CD14-positive monocyte (primary cell): ENCODE measurements at regions not wholly inside any gene's neighbourhood (a gene's known extent, or its start where the extent isn't known, plus 50 kb on each side); places are given as distances from the start of the nearest gene placed in this dataset.

Experiments
- DNase-seq, 3 donors: peaks; one replicate each; pipeline ENCODE4 v3.0.0-alpha.2; 2011 to 2022
- H2AFZ ChIP-seq: 2 replicates; pipeline ENCODE4 v1.6.0; 2012; ENCODE audit warnings: mild to moderate bottlenecking, low read depth, low read length, inconsistent platforms; ENCODE audit not compliant: insufficient read depth, poor library complexity, severe bottlenecking
- H3K27ac ChIP-seq, 2 donors: 1 replicate in 1 of 2; 2 replicates in 1 of 2; pipeline ENCODE4 v1.5.1; 2012 to 2013; ENCODE audit warnings: low read length in 2 of 2, control low read depth in 1 of 2, inconsistent platforms in 1 of 2, low read depth in 1 of 2, mild to moderate bottlenecking in 1 of 2
- H3K27me3 ChIP-seq, 2 donors: one replicate each; pipeline versions ENCODE4 v1.6.0 to v1.6.1; 2011 to 2013; ENCODE audit warnings: low read length in 2 of 2; ENCODE audit not compliant: control insufficient read depth in 2 of 2, insufficient read depth in 2 of 2
- H3K36me3 ChIP-seq, 2 donors: replicated peaks in 1 of 2; 1 replicate in 1 of 2; 2 replicates in 1 of 2; pipeline versions ENCODE4 v1.5.1 to v1.6.1; 2012 to 2013; ENCODE audit warnings: low read length in 2 of 2, control low read depth in 1 of 2, inconsistent platforms in 1 of 2, mild to moderate bottlenecking in 1 of 2; ENCODE audit not compliant: insufficient read depth in 2 of 2, control insufficient read depth in 1 of 2
- H3K4me1 ChIP-seq, 2 donors: 1 replicate in 1 of 2; 2 replicates in 1 of 2; pipeline versions ENCODE4 v1.5.1 to v1.6.1; 2012 to 2013; ENCODE audit warnings: low read length in 2 of 2, control low read depth in 1 of 2, inconsistent platforms in 1 of 2, mild to moderate bottlenecking in 1 of 2, moderate library complexity in 1 of 2; ENCODE audit not compliant: insufficient read depth in 2 of 2, control insufficient read depth in 1 of 2
- H3K4me2 ChIP-seq: replicated peaks from 2 replicates; pipeline ENCODE3; 2012; ENCODE audit warnings: low read length, moderate library complexity, mild to moderate bottlenecking; ENCODE audit not compliant: poor library complexity, severe bottlenecking; ENCODE audit errors: extremely low read depth
- H3K4me3 ChIP-seq, 3 experiments: fragments of 200-600 bp in 1 of 3; sonication (generic) in 1 of 3; replicated peaks in 1 of 3; 1 replicate in 2 of 3; 2 replicates in 1 of 3; pipeline ENCODE4 v1.5.1; 2011 to 2013; ENCODE audit warnings: low read length in 3 of 3, mild to moderate bottlenecking in 3 of 3, control low read depth in 2 of 3, low read depth in 2 of 3, inconsistent platforms in 1 of 3, moderate library complexity in 1 of 3
- H3K79me2 ChIP-seq: 2 replicates; pipeline ENCODE4 v1.6.0; 2012; ENCODE audit warnings: mild to moderate bottlenecking, control low read depth, inconsistent platforms, low read length, moderate library complexity; ENCODE audit not compliant: insufficient read depth
- H3K9ac ChIP-seq: 2 replicates; pipeline ENCODE4 v1.6.0; 2017; ENCODE audit warnings: low read length, mild to moderate bottlenecking; ENCODE audit not compliant: insufficient read depth, poor library complexity, severe bottlenecking
- H3K9me3 ChIP-seq, 2 donors: replicated peaks in 1 of 2; 1 replicate in 1 of 2; 2 replicates in 1 of 2; pipeline versions ENCODE4 v1.5.1 to v1.6.1; 2012 to 2013; ENCODE audit warnings: low read length in 2 of 2, control low read depth in 1 of 2; ENCODE audit not compliant: control insufficient read depth in 1 of 2, insufficient read depth in 1 of 2
- H4K20me1 ChIP-seq: 2 replicates; pipeline ENCODE4 v1.6.0; 2012; ENCODE audit warnings: mild to moderate bottlenecking, low read length, control low read depth, moderate library complexity; ENCODE audit not compliant: insufficient read depth
- H3K27ac Mint-ChIP-seq, 7 donors: one replicate each; pipeline ENCODE4 v1.8.0; 2020; ENCODE audit warnings: mild to moderate bottlenecking in 7 of 7, mixed read lengths in 7 of 7, moderate library complexity in 6 of 7, inconsistent platforms in 2 of 7
- H3K27me3 Mint-ChIP-seq, 3 donors: one replicate each; pipeline ENCODE4 v1.8.0; 2021 to 2022; ENCODE audit warnings: low read depth in 3 of 3, mild to moderate bottlenecking in 3 of 3, mixed read lengths in 3 of 3, moderate library complexity in 3 of 3, inconsistent platforms in 1 of 3
- H3K36me3 Mint-ChIP-seq, 2 donors: one replicate each; pipeline ENCODE4 v1.8.0; 2020; ENCODE audit warnings: mixed read lengths in 2 of 2, inconsistent platforms in 1 of 2, mild to moderate bottlenecking in 1 of 2
- H3K4me1 Mint-ChIP-seq: one replicate; pipeline ENCODE4 v1.8.0; 2020; ENCODE audit warnings: mild to moderate bottlenecking, mixed read lengths
- H3K4me3 Mint-ChIP-seq, 2 donors: one replicate each; pipeline ENCODE4 v1.8.0; 2020; ENCODE audit warnings: mild to moderate bottlenecking in 2 of 2, mixed read lengths in 2 of 2, moderate library complexity in 1 of 2
- H3K9me3 Mint-ChIP-seq, 7 donors: one replicate each; pipeline ENCODE4 v1.8.0; 2020 to 2022; ENCODE audit warnings: mixed read lengths in 7 of 7, mild to moderate bottlenecking in 6 of 7, moderate library complexity in 6 of 7, inconsistent platforms in 2 of 7
- CTCF ChIP-seq: fragments of 200-600 bp; IDR thresholded peaks from one replicate; pipeline ENCODE4 v1.8.0; 2022; ENCODE audit warnings: antibody characterized with exemption, mild to moderate bottlenecking
- WGBS: methylation state at CpG from one replicate; pipeline ENCODE4 v1.1.5; 2013; ENCODE audit warnings: missing lambda C conversion rate; ENCODE audit not compliant: insufficient coverage; 5-methylcytosine and 5-hydroxymethylcytosine counted together
- intact Hi-C, 2 donors: fragments of 100-400 bp; cut with micrococcal nuclease; formaldehyde crosslinking; loops; one replicate each; pipeline versions ENCODE4 v1.15.0 to v1.15.1; 2023

GRCh38 chrY:13023607-13024006 is 118.9 kb downstream of the DDX3Y start:
- Histone ChIP-seq H3K36me3 (no peaks in the 10 kb centered on the region), H3K4me2 (no peak overlapping the region), H3K4me3 (no peak overlapping the region), H3K9ac (no peak overlapping the region), H3K9me3 (peaks cover 0 to 9% of the 10 kb centered on the region in 2 donors), H3K79me2 (no peaks in the 10 kb centered on the region), H3K4me1 (no peaks in the 10 kb centered on the region), H4K20me1 (no peaks in the 10 kb centered on the region), H2AFZ (no peak overlapping the region), H3K27ac (no peak overlapping the region), H3K27me3 (no peaks in the 10 kb centered on the region)
- H3K36me3 Mint-ChIP-seq = no peaks in the 10 kb centered on the region
- no peak for DNase-seq
- no peaks in the 10 kb centered on the region for H3K4me1 Mint-ChIP-seq
- intact Hi-C loops = no loop called here
- H3K27me3 Mint-ChIP-seq = peaks cover 0 to 2% (median 0%) of the 10 kb centered on the region in 3 donors
- H3K4me3 Mint-ChIP-seq = no peak overlapping the region
- no peak for TF ChIP-seq CTCF
- no peak overlapping the region for H3K27ac Mint-ChIP-seq
- H3K9me3 Mint-ChIP-seq = peaks cover 0 to 4% (median 0%) of the 10 kb centered on the region in 7 donors
- whole genome bisulfite sequencing = no CpG with 5 or more reads among the region's 3 CpGs

- H3K27me3 ChIP-seq = no peaks in the 10 kb centered on the region
- H3K27ac Mint-ChIP-seq = no peak overlapping the region
- H3K4me3 Mint-ChIP-seq = no peak overlapping the region
- no peak overlapping the region for H3K4me3 ChIP-seq
- H3K4me1 ChIP-seq = no peaks in the 10 kb centered on the region
- no peaks in the 10 kb centered on the region for H3K36me3 Mint-ChIP-seq
- no peaks in the 10 kb centered on the region for H3K79me2 ChIP-seq
- H3K36me3 ChIP-seq = no peaks in the 10 kb centered on the region
- DNase-seq = no peak
- no peak for TF ChIP-seq CTCF
- intact Hi-C loops = no loop called here
- H3K27me3 Mint-ChIP-seq = no peaks in the 10 kb centered on the region
- peaks cover 0 to 9% of the 10 kb centered on the region in 2 donors for H3K9me3 ChIP-seq
- H3K27ac ChIP-seq = no peak overlapping the region
- H3K4me2 ChIP-seq = no peak overlapping the region
- no peak overlapping the region for H3K9ac ChIP-seq
- no peaks in the 10 kb centered on the region for H3K4me1 Mint-ChIP-seq
- no peaks in the 10 kb centered on the region for H4K20me1 ChIP-seq
- H2AFZ ChIP-seq = no peak overlapping the region
- H3K9me3 Mint-ChIP-seq = peaks cover 0 to 6% (median 0%) of the 10 kb centered on the region in 7 donors
These were observed 119.8 kb downstream of the DDX3Y start for GRCh38 chrY:13024447-13024846.
